GM21723 (cell line): ENCODE measurements at regions not wholly inside any gene's neighbourhood (a gene's known extent, or its start where the extent isn't known, plus 50 kb on each side); places are given as distances from the start of the nearest gene placed in this dataset.

Experiments
- ATAC-seq: cut with Tn5 transposase; IDR thresholded peaks from one replicate; pipeline ENCODE4 v1.9.1; 2021; ENCODE audit warnings: mild to moderate bottlenecking, moderate library complexity; ENCODE audit not compliant: unreplicated experiment

GRCh38 chr7:7114575-7115291, 67.6 kb upstream of the C1GALT1 start:
- no peak for ATAC-seq

- ATAC-seq, result no peak
Observed at GRCh38 chr7:7117935-7118586, 64.3 kb upstream of the C1GALT1 start.

GRCh38 chr7:7118822-7119221, 63.5 kb upstream of the C1GALT1 start:
- no peak for ATAC-seq

GRCh38 chr7:7119729-7120128, 62.6 kb upstream of the C1GALT1 start:
- ATAC-seq, result no peak

- no peak for ATAC-seq
Observed at GRCh38 chr7:7122033-7122478, 60.3 kb upstream of the C1GALT1 start.

- no peak for ATAC-seq
Observed at GRCh38 chr7:7122701-7123281, 59.6 kb upstream of the C1GALT1 start.

- no peak for ATAC-seq
Observed at GRCh38 chr7:7125963-7126362, 56.4 kb upstream of the C1GALT1 start.

- no peak for ATAC-seq
Observed at GRCh38 chr7:7127773-7128172, 54.6 kb upstream of the C1GALT1 start.

GRCh38 chr7:7129381-7129780, 53.0 kb upstream of the C1GALT1 start:
- no peak for ATAC-seq

GRCh38 chr7:7131273-7131672, 51.1 kb upstream of the C1GALT1 start:
- ATAC-seq, result no peak
